ENCODE measurements at regions not wholly inside any gene's neighbourhood (a gene's known extent, or its start where the extent isn't known, plus 50 kb on each side); places are given as distances from the start of the nearest gene placed in this dataset.

GRCh38 chr1:81550753-81551152 lies 250.0 kb upstream of the ADGRL2 start:
- Histone ChIP-seq H3K4me1 (ENCODE audit: control insufficient read depth in 1 of 2, low read depth in 2 of 2) (peaks cover 0 to 11% of the 10 kb centered on the region in 2 donors), H3K9me3 (no peaks in the 10 kb centered on the region), H3K27me3 (replicated peaks; ENCODE audit: insufficient read depth) (no peaks in the 10 kb centered on the region), H3K36me3 (no peaks in the 10 kb centered on the region), H3K4me3 (no peak overlapping the region), H3K27ac (no peak overlapping the region)
- TF ChIP-seq CTCF (IDR thresholded peaks at IDR 0.05), result no peak
- ATAC-seq (ENCODE audit: insufficient number of reproducible peaks, low FRiP score, low read depth), result no peak
- no peak for DNase-seq (ENCODE audit: low spot score)

- Histone ChIP-seq H3K27ac (no peak overlapping the region), H3K9me3 (no peaks in the 10 kb centered on the region), H3K36me3 (no peaks in the 10 kb centered on the region), H3K4me3 (no peak overlapping the region), H3K4me1 (ENCODE audit: control insufficient read depth in 1 of 2, low read depth in 2 of 2) (peaks cover 0 to 11% of the 10 kb centered on the region in 2 donors), H3K27me3 (replicated peaks; ENCODE audit: insufficient read depth) (no peaks in the 10 kb centered on the region)
- DNase-seq (ENCODE audit: low spot score), result no peak
- ATAC-seq (ENCODE audit: insufficient number of reproducible peaks, low FRiP score, low read depth), result no peak
- peak; percentile 24 for TF ChIP-seq CTCF (IDR thresholded peaks at IDR 0.05)
Observed at GRCh38 chr1:81549588-81550127, 251.1 kb upstream of the ADGRL2 start.

- Histone ChIP-seq H3K4me1 (ENCODE audit: control insufficient read depth in 1 of 2, low read depth in 2 of 2) (peaks cover 0 to 11% of the 10 kb centered on the region in 2 donors), H3K36me3 (no peaks in the 10 kb centered on the region), H3K9me3 (no peaks in the 10 kb centered on the region), H3K4me3 (no peak overlapping the region), H3K27me3 (replicated peaks; ENCODE audit: insufficient read depth) (no peaks in the 10 kb centered on the region), H3K27ac (no peak overlapping the region)
- no peak for ATAC-seq (ENCODE audit: insufficient number of reproducible peaks, low FRiP score, low read depth)
- DNase-seq (ENCODE audit: low spot score), result no peak
- no peak for TF ChIP-seq CTCF (IDR thresholded peaks at IDR 0.05)
Observed at GRCh38 chr1:81548918-81549587, 251.7 kb upstream of the ADGRL2 start.

- H3K9me3 ChIP-seq, result no peaks in the 10 kb centered on the region
- DNase-seq (ENCODE audit: low spot score) (no peak), ATAC-seq (ENCODE audit: insufficient number of reproducible peaks, low FRiP score, low read depth) (no peak)
- no peak overlapping the region for H3K27ac ChIP-seq
- TF ChIP-seq CTCF (IDR thresholded peaks at IDR 0.05), result no peak
- H3K4me3 ChIP-seq, result no peak overlapping the region
- no peaks in the 10 kb centered on the region for H3K36me3 ChIP-seq
- no peaks in the 10 kb centered on the region for H3K27me3 ChIP-seq (replicated peaks; ENCODE audit: insufficient read depth)
- H3K4me1 ChIP-seq (ENCODE audit: control insufficient read depth in 1 of 2, low read depth in 2 of 2), result peaks cover 0 to 11% of the 10 kb centered on the region in 2 donors
Observed at GRCh38 chr1:81547912-81548303, 252.8 kb upstream of the ADGRL2 start.

GRCh38 chr1:81547261-81547911 lies 253.3 kb upstream of the ADGRL2 start:
- H3K4me1 ChIP-seq (ENCODE audit: control insufficient read depth in 1 of 2, low read depth in 2 of 2), result peaks cover 0 to 11% of the 10 kb centered on the region in 2 donors
- DNase-seq (ENCODE audit: low spot score), result no peak
- ATAC-seq (ENCODE audit: insufficient number of reproducible peaks, low FRiP score, low read depth), result no peak
- TF ChIP-seq CTCF (IDR thresholded peaks at IDR 0.05), result no peak
- no peaks in the 10 kb centered on the region for H3K9me3 ChIP-seq
- no peaks in the 10 kb centered on the region for H3K27me3 ChIP-seq (replicated peaks; ENCODE audit: insufficient read depth)
- H3K4me3 ChIP-seq, result no peak overlapping the region
- H3K27ac ChIP-seq, result no peak overlapping the region
- no peaks in the 10 kb centered on the region for H3K36me3 ChIP-seq
